WERI-Rb-1 (cell line): ENCODE measurements at regions not wholly inside any gene's neighbourhood (a gene's known extent, or its start where the extent isn't known, plus 50 kb on each side); places are given as distances from the start of the nearest gene placed in this dataset.

Experiments used
- DNase-seq: peaks from one replicate; pipeline ENCODE4 v3.0.0-alpha.2; 2020
- H3K27ac ChIP-seq: fragments of 250-450 bp; sonication (Bioruptor Pico); 2 replicates; pipeline ENCODE4 v1.5.1; 2020; ENCODE audit warnings: mild to moderate bottlenecking, moderate library complexity
- H3K27me3 ChIP-seq: fragments of 250-450 bp; sonication (Bioruptor Pico); 2 replicates; pipeline ENCODE4 v1.5.1; 2021; ENCODE audit warnings: mild to moderate bottlenecking, low read depth, moderate library complexity; ENCODE audit not compliant: insufficient read depth, severe bottlenecking
- H3K36me3 ChIP-seq: fragments of 250-450 bp; sonication (Bioruptor Pico); 2 replicates; pipeline ENCODE4 v1.5.1; 2020; ENCODE audit warnings: mild to moderate bottlenecking, moderate library complexity
- H3K4me3 ChIP-seq: 2 replicates; pipeline ENCODE4 v1.5.1; 2011; ENCODE audit warnings: low read depth, mild to moderate bottlenecking, control low read depth, low read length
- H3K9me3 ChIP-seq: fragments of 250-450 bp; sonication (Bioruptor Pico); 2 replicates; pipeline ENCODE4 v1.5.1; 2021; ENCODE audit warnings: mild to moderate bottlenecking, moderate library complexity; ENCODE audit not compliant: severe bottlenecking
- CTCF ChIP-seq: IDR thresholded peaks from 2 replicates; pipeline ENCODE4 v1.5.1; 2011; ENCODE audit warnings: low read depth, mild to moderate bottlenecking, control low read depth, inconsistent platforms, low read length

- no peak for DNase-seq
- no peak for TF ChIP-seq CTCF
- Histone ChIP-seq H3K4me3 (no peak overlapping the region), H3K27ac (no peak overlapping the region), H3K36me3 (no peaks in the 10 kb centered on the region), H3K9me3 (no peaks in the 10 kb centered on the region), H3K27me3 (no peaks in the 10 kb centered on the region)
Observed at GRCh38 chr22:49084206-49084605, 743.5 kb downstream of the BRD1 start.

- DNase-seq, result no peak
- no peak overlapping the region for H3K4me3 ChIP-seq
- H3K27me3 ChIP-seq, result no peaks in the 10 kb centered on the region
- no peaks in the 10 kb centered on the region for H3K36me3 ChIP-seq
- H3K9me3 ChIP-seq, result no peaks in the 10 kb centered on the region
- no peak for TF ChIP-seq CTCF
- no peak overlapping the region for H3K27ac ChIP-seq
Observed at GRCh38 chr22:49083607-49084006, 744.1 kb downstream of the BRD1 start.

- no peaks in the 10 kb centered on the region for H3K9me3 ChIP-seq
- no peak overlapping the region for H3K4me3 ChIP-seq
- DNase-seq, result no peak
- no peak overlapping the region for H3K27ac ChIP-seq
- no peaks in the 10 kb centered on the region for H3K27me3 ChIP-seq
- no peaks in the 10 kb centered on the region for H3K36me3 ChIP-seq
- no peak for TF ChIP-seq CTCF
Observed at GRCh38 chr22:49082451-49082850, 745.2 kb downstream of the BRD1 start.

- Histone ChIP-seq H3K27ac (no peak overlapping the region), H3K4me3 (no peak overlapping the region), H3K9me3 (no peaks in the 10 kb centered on the region), H3K27me3 (no peaks in the 10 kb centered on the region), H3K36me3 (no peaks in the 10 kb centered on the region)
- no peak for TF ChIP-seq CTCF
- no peak for DNase-seq
Observed at GRCh38 chr22:49081926-49082325, 745.7 kb downstream of the BRD1 start.

- H3K36me3 ChIP-seq, result no peaks in the 10 kb centered on the region
- no peak overlapping the region for H3K4me3 ChIP-seq
- no peak for TF ChIP-seq CTCF
- no peak overlapping the region for H3K27ac ChIP-seq
- H3K9me3 ChIP-seq, result no peaks in the 10 kb centered on the region
- DNase-seq, result no peak
- no peaks in the 10 kb centered on the region for H3K27me3 ChIP-seq
Observed at GRCh38 chr22:49081261-49081666, 746.4 kb downstream of the BRD1 start.

- H3K27ac ChIP-seq, result no peak overlapping the region
- no peaks in the 10 kb centered on the region for H3K9me3 ChIP-seq
- no peak overlapping the region for H3K4me3 ChIP-seq
- H3K27me3 ChIP-seq, result no peaks in the 10 kb centered on the region
- no peak for DNase-seq
- TF ChIP-seq CTCF, result no peak
- no peaks in the 10 kb centered on the region for H3K36me3 ChIP-seq
Observed at GRCh38 chr22:49080631-49081030, 747.0 kb downstream of the BRD1 start.
